NCI-H1436 treated with DMSO at 0.1 percent for 48 hours (cell line): ENCODE measurements at regions not wholly inside any gene's neighbourhood (a gene's known extent, or its start where the extent isn't known, plus 50 kb on each side); places are given as distances from the start of the nearest gene placed in this dataset.

ENCODE experiments used
- DNase-seq: peaks from one replicate; lab custom pipeline; 2025; lab: John Stamatoyannopoulos, UW

GRCh38 chr10:117716889-117717288 is 174.3 kb downstream of the EMX2 start:
- no peak for DNase-seq

DNA sequence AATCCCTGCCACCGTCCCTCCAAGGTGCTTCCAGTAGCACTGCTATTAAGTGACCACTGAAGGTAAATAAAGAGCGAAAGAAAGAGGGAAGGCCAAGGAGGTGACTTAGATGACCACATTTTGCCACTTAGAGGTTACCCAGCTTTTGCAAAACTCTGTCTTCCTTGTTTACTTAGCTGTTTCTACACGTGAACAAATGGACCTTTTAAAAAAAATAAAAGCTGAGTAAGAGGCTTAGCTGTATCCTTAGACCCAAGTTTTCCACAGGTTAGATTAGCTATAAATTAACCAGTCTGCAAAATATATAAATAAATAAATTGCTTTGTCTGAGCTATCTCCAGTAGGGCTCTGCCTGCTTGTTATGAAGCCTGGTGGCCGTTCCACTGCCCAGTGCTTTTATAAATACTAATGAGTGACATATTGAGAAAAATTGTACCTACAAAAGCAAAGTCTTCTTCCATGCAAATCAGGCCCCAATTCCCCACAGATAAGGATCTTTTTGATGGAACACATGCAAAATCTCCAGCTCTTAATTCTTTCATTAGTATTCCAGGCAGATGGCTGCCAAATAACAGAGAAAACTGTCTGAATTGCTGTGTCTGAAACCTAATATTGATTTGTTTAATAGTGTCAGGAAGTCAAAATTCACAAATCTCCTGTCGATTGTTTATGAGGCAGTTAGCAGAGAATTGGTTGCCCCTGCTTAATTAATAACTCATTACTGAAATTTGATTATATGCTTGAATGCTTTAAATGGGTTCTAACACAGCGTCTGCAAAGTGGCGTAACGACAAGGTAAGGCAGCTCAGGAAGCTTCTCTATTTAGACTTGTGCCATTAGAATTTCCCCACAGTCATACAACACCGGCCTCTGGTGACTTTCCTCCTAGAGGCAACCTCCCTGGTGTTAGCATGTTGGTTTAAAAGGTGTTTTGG is 176.7 kb downstream of the EMX2 start:
- no peak for DNase-seq

GRCh38 chr10:117720931-117721835 is 178.6 kb downstream of the EMX2 start:
- DNase-seq = no peak

DNA sequence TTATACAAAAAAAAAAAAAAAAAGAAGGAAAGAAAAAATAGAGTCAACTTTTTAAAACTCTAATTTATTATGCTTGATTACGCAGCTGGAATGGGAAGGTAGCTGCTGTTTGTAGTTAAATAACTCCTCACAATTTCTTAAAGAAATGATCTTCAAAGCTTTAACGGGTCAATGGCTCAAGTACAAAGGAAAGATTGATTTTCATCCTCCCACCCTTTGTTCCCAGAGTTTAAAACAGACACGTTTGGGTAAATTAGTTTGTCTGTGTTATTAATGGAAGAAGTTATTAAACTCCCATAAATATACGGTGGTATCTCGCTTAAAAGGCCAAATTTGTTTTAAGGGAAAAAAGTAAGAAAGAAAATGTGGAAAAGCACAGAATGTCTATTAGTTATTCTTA is 179.3 kb downstream of the EMX2 start:
- no peak for DNase-seq

- DNase-seq = no peak
Measured at GRCh38 chr10:117723343-117723742, 180.8 kb downstream of the EMX2 start.

- no peak for DNase-seq
Measured at GRCh38 chr10:117725993-117726392, 183.4 kb downstream of the EMX2 start.

DNA sequence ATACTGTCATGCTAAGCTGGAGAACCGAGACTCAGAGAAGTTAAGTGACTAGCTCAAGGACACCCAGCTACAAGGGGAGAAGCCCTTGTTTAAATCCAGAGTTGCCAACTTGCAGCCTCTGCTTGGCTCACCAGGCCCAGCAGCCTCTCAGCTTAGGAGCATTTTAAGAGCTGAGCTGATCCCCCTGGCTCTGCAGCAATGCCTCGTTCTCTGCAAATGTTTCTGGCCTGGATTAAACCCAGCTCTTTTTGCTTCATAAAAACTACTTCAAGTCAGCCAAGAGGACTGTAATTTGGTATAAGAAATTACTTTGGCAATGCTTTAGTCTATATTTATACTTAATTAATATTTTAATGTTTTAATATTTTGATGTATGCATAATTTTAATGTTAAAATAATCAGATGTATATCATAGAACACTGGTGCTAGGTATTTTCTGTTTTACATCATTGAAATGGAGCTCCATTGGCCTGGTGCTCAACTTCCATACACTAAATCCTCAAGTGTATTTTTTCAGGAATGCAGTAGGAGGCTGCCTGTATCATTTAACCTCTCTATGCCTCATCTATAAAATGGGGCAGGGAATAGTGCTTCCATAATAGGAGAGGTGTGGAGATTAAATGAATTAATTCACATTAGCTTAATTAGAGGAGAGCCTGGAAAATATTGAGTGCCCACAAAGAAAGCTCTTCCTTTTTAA is 184.2 kb downstream of the EMX2 start:
- DNase-seq = no peak

DNA sequence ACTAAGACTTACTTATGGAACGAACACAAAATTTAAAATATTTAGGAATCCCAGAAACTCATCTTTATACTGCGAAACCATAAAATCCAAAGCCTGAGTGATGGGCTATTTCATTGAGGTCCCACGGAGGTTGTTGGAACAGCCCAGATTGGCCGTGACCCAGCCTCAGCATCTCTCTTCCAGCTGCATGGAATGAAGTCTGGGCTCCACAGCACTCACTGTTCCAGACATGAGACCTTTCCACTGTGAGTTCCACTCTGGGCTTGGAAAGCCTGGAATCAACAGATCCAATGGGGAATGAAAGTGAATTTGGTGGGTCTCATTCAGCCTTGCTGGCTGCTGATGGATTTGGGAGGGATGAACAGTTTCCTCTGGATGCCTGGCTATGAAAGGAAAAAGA is 184.9 kb downstream of the EMX2 start:
- DNase-seq = no peak

- no peak for DNase-seq
Measured at GRCh38 chr10:117728087-117728486, 185.5 kb downstream of the EMX2 start.

DNA sequence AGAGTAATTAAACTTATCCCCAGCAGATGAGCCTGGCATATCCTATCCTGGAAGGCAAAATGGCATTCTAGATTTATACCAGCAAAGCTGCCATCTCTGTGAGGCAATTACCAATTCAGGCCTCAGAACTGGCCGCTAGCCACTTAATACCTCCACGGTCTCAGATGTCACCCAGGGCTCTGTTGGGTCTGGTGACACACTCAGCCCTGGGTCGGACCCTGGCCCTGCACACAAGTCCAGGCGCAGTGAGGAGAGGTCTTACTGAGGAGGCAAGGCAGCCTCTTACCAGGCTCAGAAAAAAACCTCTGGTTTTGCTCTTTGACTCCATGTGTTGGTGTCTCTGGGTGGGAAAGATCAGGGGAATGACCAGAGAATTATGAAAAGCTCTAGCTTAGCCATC is 186.6 kb downstream of the EMX2 start:
- DNase-seq = no peak

DNA sequence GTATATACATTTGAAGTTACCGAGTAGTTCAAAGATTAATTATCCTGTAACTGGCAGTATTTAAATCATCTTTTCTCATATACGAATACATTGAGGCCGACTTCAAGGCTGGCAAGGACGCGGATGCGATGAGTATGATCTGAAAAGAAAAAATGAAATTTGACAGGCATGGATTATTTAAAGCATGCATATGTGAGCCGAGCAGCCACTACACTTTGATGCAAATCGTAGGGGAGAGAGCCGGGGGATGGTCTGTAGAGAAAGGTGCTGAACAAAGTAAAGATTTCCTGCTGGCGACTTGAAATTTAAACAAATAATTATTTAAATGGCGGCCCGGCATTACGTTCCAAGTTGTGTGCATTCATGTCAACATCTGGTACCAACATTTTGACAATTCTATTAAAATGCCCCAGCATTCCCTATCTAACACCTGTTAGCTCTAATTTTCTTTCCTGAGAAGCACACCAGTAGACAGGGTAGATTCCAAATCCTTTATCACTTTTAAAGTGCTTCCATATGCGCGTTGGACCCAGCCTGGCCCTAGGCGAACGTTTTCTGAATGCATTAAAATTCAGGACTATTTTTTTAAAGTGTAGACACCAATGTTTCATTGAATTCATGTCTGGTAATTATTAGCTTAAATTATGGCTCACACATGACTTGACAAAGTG is 188.7 kb downstream of the EMX2 start:
- no peak for DNase-seq

DNA sequence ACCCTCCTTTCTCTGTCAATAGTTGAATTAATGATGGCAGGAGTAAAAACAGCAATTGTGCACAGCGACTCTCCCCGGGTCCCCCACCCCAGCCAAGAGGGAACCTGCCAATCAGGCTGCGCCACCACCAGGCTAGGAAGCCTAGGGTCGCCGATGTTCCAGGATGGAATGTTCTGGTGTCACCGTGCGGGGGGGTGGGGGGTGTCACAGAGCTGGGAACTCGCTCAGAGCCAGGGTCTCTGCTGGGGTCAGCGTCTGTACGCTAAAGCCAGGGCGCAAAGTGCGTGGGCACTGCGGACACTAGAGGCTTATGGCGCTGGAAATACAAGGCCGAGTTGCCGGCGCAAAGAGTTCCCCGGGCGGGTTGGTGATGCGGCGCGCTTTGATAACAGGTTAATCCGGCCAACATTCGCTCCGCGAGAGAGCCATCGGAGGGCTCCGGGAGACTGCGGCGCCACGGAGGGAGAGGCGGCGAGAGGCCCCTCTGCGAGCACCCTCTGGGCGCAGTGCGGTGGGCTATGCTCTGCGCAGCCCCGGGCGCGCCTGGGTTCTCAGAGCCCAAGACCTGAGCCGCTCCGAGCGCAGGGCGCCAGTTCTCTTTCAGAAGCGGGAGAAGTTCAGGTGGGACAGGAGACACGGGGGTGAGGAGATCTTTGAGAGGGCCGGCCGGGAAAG is 192.3 kb downstream of the EMX2 start:
- no peak for DNase-seq

DNA sequence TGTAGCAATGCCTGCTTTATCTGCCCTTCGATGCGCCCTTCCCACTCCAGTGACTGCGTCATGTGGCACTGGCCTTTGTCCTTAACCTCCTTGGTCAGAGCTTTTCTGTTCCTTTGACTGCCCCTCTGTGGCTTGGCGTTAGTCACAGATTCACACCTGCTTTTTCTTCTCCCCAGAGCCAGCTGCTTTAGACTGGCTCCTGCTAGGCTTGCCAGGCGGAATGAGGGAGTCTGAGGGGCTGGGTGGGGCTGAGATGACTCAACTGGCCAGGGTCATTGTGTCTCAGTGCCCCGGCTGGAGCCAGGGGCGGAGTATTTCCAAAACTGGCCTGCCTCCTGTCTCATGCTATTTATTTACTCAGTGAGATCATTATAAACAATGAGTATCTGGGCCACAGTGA is 194.1 kb downstream of the EMX2 start:
- DNase-seq = no peak

DNA sequence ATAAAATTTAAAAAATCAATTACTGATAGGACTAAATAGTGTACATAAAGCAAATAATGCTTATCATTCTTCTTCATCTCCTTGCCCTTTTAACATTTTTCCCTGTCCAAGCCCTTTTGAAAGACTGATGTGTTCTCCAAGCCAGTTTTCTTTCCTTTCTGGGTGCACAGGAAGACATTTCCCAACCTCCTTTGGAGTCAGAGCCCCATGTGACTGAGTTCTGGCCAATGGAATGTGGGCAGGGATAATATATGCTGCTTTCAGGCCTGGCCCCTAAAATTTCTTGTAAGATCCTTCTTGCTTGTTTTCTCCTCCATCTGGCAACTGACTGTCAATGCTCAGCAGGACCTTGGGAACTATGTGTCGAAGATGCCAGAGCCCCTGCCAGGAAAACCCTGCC is 197.5 kb downstream of the EMX2 start:
- no peak for DNase-seq

DNA sequence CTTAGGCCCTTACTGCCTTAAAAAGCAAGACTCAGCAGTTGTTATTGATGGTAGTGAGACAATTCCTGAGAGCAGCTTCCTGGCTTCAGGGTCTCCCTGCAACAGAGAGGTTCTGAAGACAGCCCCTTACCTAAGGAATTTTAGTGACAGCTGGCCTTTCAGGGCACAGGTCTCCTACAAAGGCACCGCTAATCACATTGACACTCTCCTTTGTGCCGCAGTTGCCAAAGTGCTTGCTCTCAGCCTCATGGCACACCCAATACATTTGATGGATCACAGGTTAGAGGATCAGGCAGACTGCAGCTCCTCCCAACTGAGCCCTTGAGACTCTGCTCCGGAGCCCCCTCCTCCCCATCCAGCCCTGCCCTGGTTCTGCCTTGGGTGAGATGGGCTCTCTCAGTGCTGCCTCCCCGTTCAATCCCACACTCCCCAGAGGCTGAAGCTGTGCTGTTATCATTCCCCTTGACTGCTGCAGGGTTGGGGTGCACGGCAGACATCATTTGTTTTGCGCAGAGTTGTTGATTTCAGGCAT is 198.2 kb downstream of the EMX2 start:
- no peak for DNase-seq

- no peak for DNase-seq
Measured at GRCh38 chr10:117741524-117741923, 199.0 kb downstream of the EMX2 start.

DNA sequence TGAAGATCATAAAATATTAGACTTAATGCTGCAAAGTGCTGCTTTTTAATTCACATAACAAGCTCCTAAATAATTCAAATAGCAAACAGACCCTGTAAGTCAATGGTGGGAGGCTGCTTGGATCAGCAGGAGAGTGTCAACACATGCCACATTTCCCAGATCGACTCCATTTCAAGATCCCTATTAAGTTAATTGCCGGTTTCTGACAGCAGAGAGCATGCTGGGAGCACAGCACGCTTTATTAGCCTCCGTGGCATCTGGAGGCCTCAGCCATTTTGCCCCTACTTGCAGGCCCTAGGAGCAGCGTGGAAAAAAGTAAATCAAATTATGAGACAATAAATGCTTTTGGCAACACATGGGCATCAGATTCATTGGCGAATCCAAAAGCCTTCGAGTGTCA is 201.0 kb downstream of the EMX2 start:
- no peak for DNase-seq

DNA sequence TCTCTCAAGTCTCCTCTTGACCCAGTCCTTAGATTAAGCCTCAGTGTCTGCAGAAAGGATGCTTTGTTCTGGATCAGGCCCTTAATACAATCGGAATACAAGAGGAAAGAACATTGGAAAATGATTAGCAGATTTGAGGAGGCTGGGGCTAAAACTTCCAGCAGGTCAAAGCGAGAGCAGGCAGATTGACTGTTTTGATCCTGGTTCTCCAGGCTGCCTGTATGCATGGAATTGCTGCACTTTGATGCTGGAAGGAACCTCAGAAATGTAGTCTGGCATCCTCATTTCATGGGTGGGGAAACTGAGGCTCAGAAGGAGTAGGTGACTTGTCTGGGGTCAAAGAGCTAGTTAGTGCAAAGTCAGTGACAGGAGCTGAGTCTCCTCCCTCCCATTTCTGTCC is 202.8 kb downstream of the EMX2 start:
- DNase-seq = no peak

DNA sequence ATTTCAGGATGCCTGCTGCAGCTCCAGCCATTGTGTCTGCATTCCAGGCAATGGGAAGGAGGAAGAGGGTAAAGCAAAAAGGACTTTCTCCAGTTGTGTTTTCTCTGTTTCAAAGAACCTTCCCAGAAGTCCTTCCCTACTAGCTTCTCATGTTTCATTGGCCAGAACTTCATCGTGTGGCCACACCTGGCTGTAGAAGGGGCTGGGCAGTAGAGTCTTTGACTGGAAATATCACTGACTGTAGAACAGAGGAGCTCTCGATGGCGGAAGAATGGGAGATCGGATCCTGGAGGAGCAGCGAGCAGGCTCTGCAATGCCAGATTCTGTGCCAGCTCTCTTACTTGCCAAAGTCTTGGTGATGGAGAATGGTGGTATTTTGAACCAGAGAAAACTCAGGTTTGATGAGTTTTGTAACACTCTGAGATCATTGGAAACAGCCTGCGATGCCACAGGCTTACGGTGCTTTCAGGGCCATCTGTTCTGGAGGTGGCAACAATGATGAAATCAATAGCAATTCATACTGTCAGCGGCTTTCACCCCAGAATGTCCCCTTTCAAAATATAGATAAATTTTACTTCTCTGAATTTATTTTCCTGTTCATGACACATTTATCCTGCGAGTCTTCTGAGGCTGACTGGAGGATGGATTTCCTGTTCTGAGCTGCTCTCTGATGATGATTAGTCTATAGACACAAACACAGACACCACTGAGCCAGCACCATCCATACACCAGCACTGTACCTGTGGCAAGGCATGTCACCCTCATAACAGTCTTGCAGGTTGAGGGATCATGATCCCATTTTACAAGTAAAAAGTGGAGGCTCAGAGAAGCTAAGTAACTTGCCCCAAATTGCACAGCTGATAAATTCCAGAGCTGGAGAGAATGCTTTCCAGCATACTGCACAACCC is 204.2 kb downstream of the EMX2 start:
- no peak for DNase-seq

GRCh38 chr10:117747636-117748035 is 205.1 kb downstream of the EMX2 start:
- DNase-seq = no peak
